ENCODE measurements at regions not wholly inside any gene's neighbourhood (a gene's known extent, or its start where the extent isn't known, plus 50 kb on each side); places are given as distances from the start of the nearest gene placed in this dataset.

DNA sequence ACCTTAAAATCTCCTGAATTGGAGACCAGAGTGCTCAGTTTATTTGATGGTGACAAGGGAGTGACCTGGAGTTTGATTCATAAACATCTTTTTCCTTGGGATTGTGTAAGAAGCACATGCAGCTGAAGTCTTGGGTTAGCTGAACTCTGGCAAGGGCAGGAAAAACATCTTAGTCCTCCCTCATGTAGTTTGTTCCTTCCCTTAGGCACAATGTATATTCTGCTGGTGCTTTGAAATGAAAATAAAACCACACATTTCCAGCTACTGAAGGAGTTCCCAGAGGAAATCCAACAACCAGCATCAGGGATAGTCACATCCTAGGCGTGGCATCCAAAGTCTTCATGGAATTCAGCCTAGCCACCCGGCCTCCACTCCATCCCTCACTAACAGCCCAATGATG is 95.2 kb upstream of the PAPPA start:
- peaks cover 0 to 3% (median 0%) of the 10 kb centered on the region in 12 donors for H3K9me3 ChIP-seq
- ATAC-seq (no peak), DNase-seq (no peak)
- no peak overlapping the region for H3K27ac ChIP-seq
- no peaks in the 10 kb centered on the region for H3K4me1 ChIP-seq
- no peaks in the 10 kb centered on the region for H3K36me3 ChIP-seq
- TF ChIP-seq, protein P1, sequence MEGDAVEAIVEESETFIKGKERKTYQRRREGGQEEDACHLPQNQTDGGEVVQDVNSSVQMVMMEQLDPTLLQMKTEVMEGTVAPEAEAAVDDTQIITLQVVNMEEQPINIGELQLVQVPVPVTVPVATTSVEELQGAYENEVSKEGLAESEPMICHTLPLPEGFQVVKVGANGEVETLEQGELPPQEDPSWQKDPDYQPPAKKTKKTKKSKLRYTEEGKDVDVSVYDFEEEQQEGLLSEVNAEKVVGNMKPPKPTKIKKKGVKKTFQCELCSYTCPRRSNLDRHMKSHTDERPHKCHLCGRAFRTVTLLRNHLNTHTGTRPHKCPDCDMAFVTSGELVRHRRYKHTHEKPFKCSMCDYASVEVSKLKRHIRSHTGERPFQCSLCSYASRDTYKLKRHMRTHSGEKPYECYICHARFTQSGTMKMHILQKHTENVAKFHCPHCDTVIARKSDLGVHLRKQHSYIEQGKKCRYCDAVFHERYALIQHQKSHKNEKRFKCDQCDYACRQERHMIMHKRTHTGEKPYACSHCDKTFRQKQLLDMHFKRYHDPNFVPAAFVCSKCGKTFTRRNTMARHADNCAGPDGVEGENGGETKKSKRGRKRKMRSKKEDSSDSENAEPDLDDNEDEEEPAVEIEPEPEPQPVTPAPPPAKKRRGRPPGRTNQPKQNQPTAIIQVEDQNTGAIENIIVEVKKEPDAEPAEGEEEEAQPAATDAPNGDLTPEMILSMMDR (IDR thresholded peaks at IDR 0.05): no peak
- TF ChIP-seq POLR2A (IDR thresholded peaks at IDR 0.05): no peak
- H3K4me3 ChIP-seq: no peak overlapping the region
- 81 to 90% (median 84%) methylated on average over 2 of the region's 2 CpGs for WGBS, 4 donors
- H3K27me3 ChIP-seq: no peaks in the 10 kb centered on the region
- intact Hi-C loops (cut with DNase I): no loop called here

GRCh38 chr9:116059466-116059865 is 94.1 kb upstream of the PAPPA start:
- Histone ChIP-seq H3K4me3 (no peak overlapping the region), H3K4me1 (no peaks in the 10 kb centered on the region), H3K27ac (no peak overlapping the region), H3K36me3 (no peaks in the 10 kb centered on the region), H3K9me3 (peaks cover 0 to 5% (median 0%) of the 10 kb centered on the region in 12 donors), H3K27me3 (no peaks in the 10 kb centered on the region)
- TF ChIP-seq POLR2A (IDR thresholded peaks at IDR 0.05): no peak
- TF ChIP-seq, protein P1 (IDR thresholded peaks at IDR 0.05): no peak
- 73 to 82% (median 76%) methylated on average over 2 of the region's 2 CpGs for WGBS, 4 donors
- no peak for DNase-seq
- intact Hi-C loops (cut with DNase I): no loop called here
- ATAC-seq: no peak

- intact Hi-C loops (cut with DNase I): no loop called here
- ATAC-seq (no peak), DNase-seq (no peak)
- WGBS, 4 donors: 45 to 52% (median 50%) methylated on average over 1 of the region's 1 CpG
- no peak overlapping the region for H3K4me3 ChIP-seq
- no peaks in the 10 kb centered on the region for H3K4me1 ChIP-seq
- no peak overlapping the region for H3K27ac ChIP-seq
- H3K9me3 ChIP-seq: peaks cover 0 to 5% (median 0%) of the 10 kb centered on the region in 12 donors
- H3K36me3 ChIP-seq: no peaks in the 10 kb centered on the region
- no peaks in the 10 kb centered on the region for H3K27me3 ChIP-seq
- TF ChIP-seq, protein P1 (IDR thresholded peaks at IDR 0.05): no peak
- no peak for TF ChIP-seq POLR2A (IDR thresholded peaks at IDR 0.05)
These were observed 93.0 kb upstream of the PAPPA start for GRCh38 chr9:116060631-116061030.

DNA sequence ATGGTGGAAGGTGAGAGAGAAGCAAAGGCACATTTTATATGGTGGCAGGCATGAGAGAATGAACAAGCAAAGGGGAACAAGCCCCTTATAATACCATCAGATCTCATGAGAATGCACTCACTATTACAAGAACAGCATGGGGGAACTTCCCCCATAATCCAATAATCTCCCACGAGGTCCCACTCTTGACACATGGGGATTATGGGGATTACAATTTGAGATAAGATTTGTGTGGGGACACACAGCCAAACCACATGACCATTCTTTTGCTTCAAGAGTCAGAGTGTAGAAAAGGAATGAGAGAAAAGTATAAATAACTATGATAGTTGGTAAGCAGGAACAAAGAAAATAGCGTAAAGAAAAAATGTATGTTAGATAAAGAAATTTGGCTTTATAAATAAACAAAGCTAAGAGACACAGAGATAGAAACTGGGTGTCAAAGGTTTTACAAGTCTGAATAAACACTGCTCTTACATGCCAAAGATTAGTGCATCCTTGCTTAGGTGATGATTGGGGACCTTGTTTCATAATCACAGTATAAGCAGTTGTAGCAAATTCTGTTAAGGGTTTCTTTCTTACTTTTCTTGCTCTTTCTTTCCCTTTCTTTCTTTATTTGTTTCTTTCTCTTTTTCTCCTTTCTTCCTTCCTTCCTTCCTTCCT is 91.9 kb upstream of the PAPPA start:
- intact Hi-C loops (cut with DNase I): no loop called here
- Histone ChIP-seq H3K4me1 (no peaks in the 10 kb centered on the region), H3K27me3 (no peaks in the 10 kb centered on the region), H3K4me3 (no peak overlapping the region), H3K9me3 (peaks cover 0 to 5% (median 0%) of the 10 kb centered on the region in 12 donors), H3K36me3 (no peaks in the 10 kb centered on the region), H3K27ac (no peak overlapping the region)
- 44 to 51% (median 47%) methylated on average over 2 of the region's 2 CpGs for WGBS, 4 donors
- no peak for DNase-seq
- ATAC-seq: no peak
- no peak for TF ChIP-seq POLR2A (IDR thresholded peaks at IDR 0.05)
- TF ChIP-seq, protein P1 (IDR thresholded peaks at IDR 0.05): no peak
